Stimulated activated CD8-positive, alpha-beta memory T cell treated with anti-CD3 and anti-CD28 coated beads, Interleukin-4, amount 100 ng/mL, for 4 hours (primary cell): ENCODE measurements at regions not wholly inside any gene's neighbourhood (a gene's known extent, or its start where the extent isn't known, plus 50 kb on each side); places are given as distances from the start of the nearest gene placed in this dataset.

Experiments
- DNase-seq, 2 donors: peaks; one replicate each; pipeline ENCODE4 v3.0.0-alpha.2; 2020; ENCODE audit warnings: low read depth in 2 of 2, low spot score in 1 of 2

GRCh38 chr2:64399521-64399920, 54.4 kb upstream of the LGALSL start:
- DNase-seq, result no peak

- no peak for DNase-seq
Observed at GRCh38 chr2:64400105-64400728, 53.7 kb upstream of the LGALSL start.

- DNase-seq, result no peak
Observed at GRCh38 chr2:64400733-64401528, 53.0 kb upstream of the LGALSL start.

DNA sequence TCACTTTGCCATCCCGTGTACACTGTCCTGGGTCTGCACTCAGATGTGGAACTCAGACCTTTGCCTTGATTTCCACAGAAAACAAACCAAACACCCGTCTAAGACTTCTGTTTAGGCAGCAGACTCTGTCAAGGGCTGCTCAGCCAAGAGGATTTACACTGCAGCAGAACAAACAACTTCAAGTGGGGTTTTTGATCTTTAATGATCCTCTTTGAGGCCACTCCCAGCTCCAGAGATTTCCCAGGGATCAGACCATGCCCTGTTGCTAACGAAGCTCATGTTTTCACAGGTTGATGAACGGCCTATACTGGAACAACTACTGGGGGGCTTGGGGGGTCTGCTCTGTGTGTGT, 52.5 kb upstream of the LGALSL start:
- no peak for DNase-seq

- no peak for DNase-seq
Observed at GRCh38 chr2:64402876-64403275, 51.1 kb upstream of the LGALSL start.

DNA sequence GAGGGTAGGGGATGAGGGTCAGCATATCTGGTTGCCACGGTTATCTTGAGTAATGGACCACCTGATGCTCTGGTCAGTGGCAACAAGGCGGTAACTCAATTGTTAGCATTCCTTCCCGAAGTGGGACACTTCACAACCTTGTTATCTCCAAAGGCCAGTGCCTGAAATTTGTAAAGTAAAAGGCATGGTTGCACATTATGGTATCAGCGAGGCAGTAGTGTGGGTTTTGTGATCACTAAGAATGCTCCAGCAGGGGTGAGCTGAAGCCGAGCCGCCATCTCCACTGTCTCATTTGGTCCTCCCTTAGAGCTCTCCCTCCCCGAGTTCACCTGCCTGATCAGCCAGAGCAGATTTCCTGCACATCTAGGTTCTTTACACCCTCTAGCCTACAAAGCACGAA, 50.5 kb upstream of the LGALSL start:
- no peak for DNase-seq

DNA sequence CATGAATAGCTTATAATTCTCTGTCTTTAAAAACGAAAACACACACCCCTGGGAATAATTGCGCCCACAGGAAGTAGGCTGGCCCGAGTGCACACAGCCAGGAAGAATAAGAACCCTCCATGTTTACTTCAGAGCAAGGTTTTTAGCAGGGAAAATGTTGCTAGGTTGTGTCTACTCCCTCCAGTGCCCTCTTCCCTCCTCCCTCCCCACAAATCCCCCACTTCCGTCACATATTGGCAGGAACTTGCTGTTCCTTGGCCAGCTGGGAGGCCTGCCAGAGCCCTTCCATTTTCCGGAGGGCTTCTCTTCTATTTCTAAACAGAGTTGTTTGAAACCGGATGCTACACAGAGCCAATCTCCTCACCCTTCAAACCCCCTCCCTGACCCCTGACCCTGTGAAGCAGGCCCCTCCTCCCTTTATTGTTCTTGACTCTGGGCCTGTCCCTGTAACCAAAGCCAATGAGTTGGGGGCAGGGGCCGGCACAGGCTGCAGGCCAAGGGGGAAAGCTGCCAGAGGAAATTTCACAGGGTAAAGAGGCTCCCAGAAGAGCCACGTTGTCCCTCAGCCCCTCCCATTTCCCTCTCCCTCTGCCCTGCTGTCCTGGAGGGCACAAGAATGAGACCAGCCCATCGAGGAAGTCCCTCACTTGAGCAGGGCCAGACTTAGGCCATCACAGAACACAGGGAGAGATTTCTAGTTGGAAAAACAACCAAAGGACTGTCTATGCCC, 49.8 kb upstream of the LGALSL start:
- DNase-seq, result no peak
